GM23338 (cell line): ENCODE measurements at regions not wholly inside any gene's neighbourhood (a gene's known extent, or its start where the extent isn't known, plus 50 kb on each side); places are given as distances from the start of the nearest gene placed in this dataset.

Source experiments
- ATAC-seq: fragments of 200-7000 bp; cut with Tn5 transposase; 3 replicates; pipeline ENCODE4 v1.9.1; 2020
- DNase-seq: peaks from one replicate; pipeline ENCODE4 v3.0.0-alpha.2; 2015; ENCODE audit warnings: low spot score
- H2AFZ ChIP-seq: fragments of 200-600 bp; sonication (generic); 2 replicates; pipeline ENCODE4 v1.8.0; 2016; ENCODE audit warnings: antibody characterized with exemption, mild to moderate bottlenecking, moderate library complexity
- H3F3A ChIP-seq: fragments of 200-600 bp; sonication (generic); replicated peaks from 2 replicates; pipeline ENCODE4 v1.8.0; 2017; ENCODE audit warnings: antibody characterized with exemption, mixed run types, low read depth
- H3K27ac ChIP-seq: fragments of 200-600 bp; sonication (generic); 2 replicates; pipeline ENCODE4 v1.6.1; 2016; ENCODE audit warnings: low read depth
- H3K27me3 ChIP-seq: fragments of 200-600 bp; sonication (generic); 2 replicates; pipeline ENCODE4 v1.8.0; 2016; ENCODE audit warnings: mild to moderate bottlenecking, mixed run types, moderate library complexity; ENCODE audit not compliant: insufficient read depth
- H3K36me3 ChIP-seq: fragments of 200-600 bp; sonication (generic); 2 replicates; pipeline ENCODE4 v1.8.0; 2016; ENCODE audit warnings: mild to moderate bottlenecking; ENCODE audit not compliant: insufficient read depth
- H3K4me1 ChIP-seq: fragments of 200-600 bp; sonication (generic); 2 replicates; pipeline ENCODE4 v1.8.0; 2016; ENCODE audit warnings: mild to moderate bottlenecking, moderate library complexity; ENCODE audit not compliant: insufficient read depth
- H3K4me2 ChIP-seq: fragments of 200-600 bp; sonication (generic); 2 replicates; pipeline ENCODE4 v1.7.1; 2017; ENCODE audit warnings: mixed run types
- H3K4me3 ChIP-seq: fragments of 200-600 bp; sonication (generic); 2 replicates; pipeline ENCODE4 v1.6.1; 2016; ENCODE audit warnings: mixed run types
- H3K79me2 ChIP-seq: fragments of 200-600 bp; sonication (generic); replicated peaks from 2 replicates; pipeline ENCODE4 v1.8.0; 2017; ENCODE audit warnings: mild to moderate bottlenecking; ENCODE audit not compliant: insufficient read depth
- H3K9me2 ChIP-seq: fragments of 200-600 bp; sonication (generic); 2 replicates; pipeline ENCODE4 v1.8.0; 2017; ENCODE audit not compliant: insufficient read depth
- H4K20me1 ChIP-seq: fragments of 200-600 bp; sonication (generic); replicated peaks from 2 replicates; pipeline ENCODE4 v1.8.0; 2017; ENCODE audit warnings: mild to moderate bottlenecking; ENCODE audit not compliant: insufficient read depth
- H3K27ac Mint-ChIP-seq: 2 replicates; pipeline ENCODE4 v1.8.0; 2020; ENCODE audit warnings: inconsistent platforms, mild to moderate bottlenecking, moderate library complexity, mixed read lengths
- H3K27me3 Mint-ChIP-seq: 3 replicates; pipeline ENCODE4 v1.8.0; 2022; ENCODE audit warnings: low read depth, mild to moderate bottlenecking, moderate library complexity, mixed read lengths, inconsistent platforms; ENCODE audit not compliant: insufficient read depth, poor library complexity
- H3K36me3 Mint-ChIP-seq: 3 replicates; pipeline ENCODE4 v1.8.0; 2021; ENCODE audit warnings: low read depth, mild to moderate bottlenecking, inconsistent platforms, moderate library complexity, mixed read lengths
- H3K4me1 Mint-ChIP-seq: 3 replicates; pipeline ENCODE4 v1.8.0; 2020; ENCODE audit warnings: mild to moderate bottlenecking, inconsistent platforms, mixed read lengths
- H3K4me3 Mint-ChIP-seq: 3 replicates; pipeline ENCODE4 v1.8.0; 2021; ENCODE audit warnings: moderate library complexity, mild to moderate bottlenecking, inconsistent platforms, mixed read lengths
- H3K9me3 Mint-ChIP-seq: 3 replicates; pipeline ENCODE4 v1.8.0; 2020; ENCODE audit warnings: moderate library complexity, mild to moderate bottlenecking, inconsistent platforms, mixed read lengths
- CREB1 ChIP-seq: fragments of 250-450 bp; sonication (Bioruptor Pico); IDR thresholded peaks from 2 replicates; pipeline ENCODE4 v1.5.0; 2020; ENCODE audit warnings: low read depth, mild to moderate bottlenecking, moderate library complexity
- EZH2 ChIP-seq: fragments of 200-600 bp; sonication (generic); IDR thresholded peaks from one replicate; pipeline ENCODE4 v1.8.0; 2017; ENCODE audit warnings: antibody characterized with exemption, mild to moderate bottlenecking, low read depth; ENCODE audit not compliant: unreplicated experiment
- JUNB ChIP-seq: IDR thresholded peaks from one replicate; pipeline ENCODE4 v1.6.1; 2016; ENCODE audit warnings: antibody characterized with exemption; ENCODE audit not compliant: unreplicated experiment
- NANOG ChIP-seq: IDR thresholded peaks from 2 replicates; pipeline ENCODE4 v1.6.1; 2016; ENCODE audit warnings: antibody characterized with exemption, borderline replicate concordance
- POLR2AphosphoS5 ChIP-seq: IDR thresholded peaks from 2 replicates; pipeline ENCODE4 v1.6.1; 2016; ENCODE audit warnings: antibody characterized with exemption, low read depth
- ZNF114 ChIP-seq: fragments of 250-450 bp; sonication (Bioruptor Pico); IDR thresholded peaks from 2 replicates; pipeline ENCODE4 v1.5.0; 2020; ENCODE audit warnings: mild to moderate bottlenecking, moderate library complexity
- ZNF331 ChIP-seq: fragments of 250-450 bp; sonication (Bioruptor Pico); IDR thresholded peaks from 2 replicates; pipeline ENCODE4 v1.5.0; 2020; ENCODE audit warnings: low read depth, mild to moderate bottlenecking, moderate library complexity
- TF ChIP-seq, protein P1 (sequence below): fragments of 250-450 bp; sonication (Bioruptor Pico); IDR thresholded peaks from 2 replicates; pipeline ENCODE4 v1.5.0; 2020; ENCODE audit warnings: mild to moderate bottlenecking, moderate library complexity
- TF ChIP-seq, protein P2 (sequence below): IDR thresholded peaks from 2 replicates; pipeline ENCODE4 v1.6.1; 2016; ENCODE audit warnings: antibody characterized with exemption

DNA sequence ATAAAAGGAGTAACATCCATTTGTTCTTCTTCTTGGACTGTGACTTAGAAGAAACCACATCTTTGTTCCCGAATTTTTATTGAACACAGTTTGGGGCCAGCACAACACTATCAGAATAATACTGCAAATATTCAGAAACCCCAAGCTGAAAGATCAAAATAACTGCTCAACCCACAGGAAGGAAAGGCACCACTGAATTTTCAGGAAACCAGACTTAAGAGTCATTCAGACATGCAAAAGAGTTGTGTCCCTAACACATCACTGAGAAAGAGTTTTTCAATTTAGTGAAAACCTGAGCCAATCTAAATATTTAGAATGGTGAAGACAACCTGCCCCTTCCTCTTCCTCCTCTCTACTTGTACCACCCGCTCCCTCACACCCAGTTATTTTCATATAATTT lies 295.0 kb upstream of the RORA start (continued):
- TF ChIP-seq, protein P1, sequence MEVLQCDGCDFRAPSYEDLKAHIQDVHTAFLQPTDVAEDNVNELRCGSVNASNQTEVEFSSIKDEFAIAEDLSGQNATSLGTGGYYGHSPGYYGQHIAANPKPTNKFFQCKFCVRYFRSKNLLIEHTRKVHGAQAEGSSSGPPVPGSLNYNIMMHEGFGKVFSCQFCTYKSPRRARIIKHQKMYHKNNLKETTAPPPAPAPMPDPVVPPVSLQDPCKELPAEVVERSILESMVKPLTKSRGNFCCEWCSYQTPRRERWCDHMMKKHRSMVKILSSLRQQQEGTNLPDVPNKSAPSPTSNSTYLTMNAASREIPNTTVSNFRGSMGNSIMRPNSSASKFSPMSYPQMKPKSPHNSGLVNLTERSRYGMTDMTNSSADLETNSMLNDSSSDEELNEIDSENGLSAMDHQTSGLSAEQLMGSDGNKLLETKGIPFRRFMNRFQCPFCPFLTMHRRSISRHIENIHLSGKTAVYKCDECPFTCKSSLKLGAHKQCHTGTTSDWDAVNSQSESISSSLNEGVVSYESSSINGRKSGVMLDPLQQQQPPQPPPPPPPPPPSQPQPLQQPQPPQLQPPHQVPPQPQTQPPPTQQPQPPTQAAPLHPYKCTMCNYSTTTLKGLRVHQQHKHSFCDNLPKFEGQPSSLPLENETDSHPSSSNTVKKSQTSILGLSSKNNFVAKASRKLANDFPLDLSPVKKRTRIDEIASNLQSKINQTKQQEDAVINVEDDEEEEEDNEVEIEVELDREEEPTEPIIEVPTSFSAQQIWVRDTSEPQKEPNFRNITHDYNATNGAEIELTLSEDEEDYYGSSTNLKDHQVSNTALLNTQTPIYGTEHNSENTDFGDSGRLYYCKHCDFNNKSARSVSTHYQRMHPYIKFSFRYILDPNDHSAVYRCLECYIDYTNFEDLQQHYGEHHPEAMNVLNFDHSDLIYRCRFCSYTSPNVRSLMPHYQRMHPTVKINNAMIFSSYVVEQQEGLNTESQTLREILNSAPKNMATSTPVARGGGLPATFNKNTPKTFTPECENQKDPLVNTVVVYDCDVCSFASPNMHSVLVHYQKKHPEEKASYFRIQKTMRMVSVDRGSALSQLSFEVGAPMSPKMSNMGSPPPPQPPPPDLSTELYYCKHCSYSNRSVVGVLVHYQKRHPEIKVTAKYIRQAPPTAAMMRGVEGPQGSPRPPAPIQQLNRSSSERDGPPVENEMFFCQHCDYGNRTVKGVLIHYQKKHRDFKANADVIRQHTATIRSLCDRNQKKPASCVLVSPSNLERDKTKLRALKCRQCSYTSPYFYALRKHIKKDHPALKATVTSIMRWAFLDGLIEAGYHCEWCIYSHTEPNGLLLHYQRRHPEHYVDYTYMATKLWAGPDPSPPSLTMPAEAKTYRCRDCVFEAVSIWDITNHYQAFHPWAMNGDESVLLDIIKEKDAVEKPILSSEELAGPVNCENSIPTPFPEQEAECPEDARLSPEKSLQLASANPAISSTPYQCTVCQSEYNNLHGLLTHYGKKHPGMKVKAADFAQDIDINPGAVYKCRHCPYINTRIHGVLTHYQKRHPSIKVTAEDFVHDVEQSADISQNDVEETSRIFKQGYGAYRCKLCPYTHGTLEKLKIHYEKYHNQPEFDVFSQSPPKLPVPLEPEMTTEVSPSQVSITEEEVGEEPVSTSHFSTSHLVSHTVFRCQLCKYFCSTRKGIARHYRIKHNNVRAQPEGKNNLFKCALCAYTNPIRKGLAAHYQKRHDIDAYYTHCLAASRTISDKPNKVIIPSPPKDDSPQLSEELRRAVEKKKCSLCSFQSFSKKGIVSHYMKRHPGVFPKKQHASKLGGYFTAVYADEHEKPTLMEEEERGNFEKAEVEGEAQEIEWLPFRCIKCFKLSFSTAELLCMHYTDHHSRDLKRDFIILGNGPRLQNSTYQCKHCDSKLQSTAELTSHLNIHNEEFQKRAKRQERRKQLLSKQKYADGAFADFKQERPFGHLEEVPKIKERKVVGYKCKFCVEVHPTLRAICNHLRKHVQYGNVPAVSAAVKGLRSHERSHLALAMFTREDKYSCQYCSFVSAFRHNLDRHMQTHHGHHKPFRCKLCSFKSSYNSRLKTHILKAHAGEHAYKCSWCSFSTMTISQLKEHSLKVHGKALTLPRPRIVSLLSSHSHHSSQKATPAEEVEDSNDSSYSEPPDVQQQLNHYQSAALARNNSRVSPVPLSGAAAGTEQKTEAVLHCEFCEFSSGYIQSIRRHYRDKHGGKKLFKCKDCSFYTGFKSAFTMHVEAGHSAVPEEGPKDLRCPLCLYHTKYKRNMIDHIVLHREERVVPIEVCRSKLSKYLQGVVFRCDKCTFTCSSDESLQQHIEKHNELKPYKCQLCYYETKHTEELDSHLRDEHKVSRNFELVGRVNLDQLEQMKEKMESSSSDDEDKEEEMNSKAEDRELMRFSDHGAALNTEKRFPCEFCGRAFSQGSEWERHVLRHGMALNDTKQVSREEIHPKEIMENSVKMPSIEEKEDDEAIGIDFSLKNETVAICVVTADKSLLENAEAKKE (CRISPR knock-in tag), result no peak
- TF ChIP-seq EZH2, result no peak

DNA sequence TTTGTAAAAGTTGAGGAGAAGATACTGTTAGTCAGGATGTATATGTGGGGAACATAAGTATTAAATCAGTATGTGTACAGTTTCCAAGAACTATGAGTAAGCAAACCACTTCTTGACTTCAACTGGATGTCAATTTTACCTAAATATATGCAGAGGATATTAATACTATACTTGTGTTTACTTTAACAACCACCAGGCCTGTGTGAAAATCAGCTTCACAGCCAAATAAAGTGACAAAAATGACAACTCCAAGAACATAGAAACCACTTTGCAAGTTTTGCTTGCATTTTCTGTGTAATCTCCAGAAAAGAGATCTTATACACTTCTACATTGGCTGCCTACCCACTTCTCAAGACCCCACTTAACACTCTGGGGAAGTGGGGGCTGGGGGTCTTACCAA lies 293.3 kb upstream of the RORA start:
- H3K27ac Mint-ChIP-seq, result no peak overlapping the region
- Histone ChIP-seq H3F3A (no peaks in the 10 kb centered on the region), H3K27me3 (no peaks in the 10 kb centered on the region), H3K4me1 (peaks cover 10% of the 10 kb centered on the region; the same call in 1 of the 2 replicates), H3K27ac (no peak overlapping the region), H3K4me2 (no peak overlapping the region), H3K79me2 (no peaks in the 10 kb centered on the region), H3K4me3 (no peak overlapping the region), H3K9me2 (no peaks in the 10 kb centered on the region), H2AFZ (no peak overlapping the region), H4K20me1 (no peaks in the 10 kb centered on the region), H3K36me3 (no peaks in the 10 kb centered on the region)
- no peak overlapping the region for H3K4me3 Mint-ChIP-seq
- H3K36me3 Mint-ChIP-seq, result no peaks in the 10 kb centered on the region
- ATAC-seq (no peak), DNase-seq (no peak)
- peaks cover 19% of the 10 kb centered on the region for H3K4me1 Mint-ChIP-seq
- no peaks in the 10 kb centered on the region for H3K9me3 Mint-ChIP-seq
- peaks cover 7% of the 10 kb centered on the region for H3K27me3 Mint-ChIP-seq
- TF ChIP-seq JUNB (no peak), ZNF114 (CRISPR knock-in tag) (no peak), POLR2AphosphoS5 (no peak), NANOG (no peak), CREB1 (no peak), ZNF331 (CRISPR knock-in tag) (no peak)
- TF ChIP-seq, protein P2, sequence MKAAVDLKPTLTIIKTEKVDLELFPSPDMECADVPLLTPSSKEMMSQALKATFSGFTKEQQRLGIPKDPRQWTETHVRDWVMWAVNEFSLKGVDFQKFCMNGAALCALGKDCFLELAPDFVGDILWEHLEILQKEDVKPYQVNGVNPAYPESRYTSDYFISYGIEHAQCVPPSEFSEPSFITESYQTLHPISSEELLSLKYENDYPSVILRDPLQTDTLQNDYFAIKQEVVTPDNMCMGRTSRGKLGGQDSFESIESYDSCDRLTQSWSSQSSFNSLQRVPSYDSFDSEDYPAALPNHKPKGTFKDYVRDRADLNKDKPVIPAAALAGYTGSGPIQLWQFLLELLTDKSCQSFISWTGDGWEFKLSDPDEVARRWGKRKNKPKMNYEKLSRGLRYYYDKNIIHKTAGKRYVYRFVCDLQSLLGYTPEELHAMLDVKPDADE, result no peak
- TF ChIP-seq, protein P1 (CRISPR knock-in tag), result no peak
